GM21390 (cell line): ENCODE measurements at regions not wholly inside any gene's neighbourhood (a gene's known extent, or its start where the extent isn't known, plus 50 kb on each side); places are given as distances from the start of the nearest gene placed in this dataset.
"Not testable (repeated sequence)": the region's sequence is repeated elsewhere in the genome, so short reads cannot be mapped to it uniquely, and the experiment has no call there.

Source experiments
- ATAC-seq: cut with Tn5 transposase; IDR thresholded peaks from one replicate; pipeline ENCODE4 v1.9.1; 2021; ENCODE audit not compliant: unreplicated experiment

- ATAC-seq, result no peak
Observed at GRCh38 chr9:85162822-85163221, 493.3 kb downstream of the NTRK2 start.

DNA sequence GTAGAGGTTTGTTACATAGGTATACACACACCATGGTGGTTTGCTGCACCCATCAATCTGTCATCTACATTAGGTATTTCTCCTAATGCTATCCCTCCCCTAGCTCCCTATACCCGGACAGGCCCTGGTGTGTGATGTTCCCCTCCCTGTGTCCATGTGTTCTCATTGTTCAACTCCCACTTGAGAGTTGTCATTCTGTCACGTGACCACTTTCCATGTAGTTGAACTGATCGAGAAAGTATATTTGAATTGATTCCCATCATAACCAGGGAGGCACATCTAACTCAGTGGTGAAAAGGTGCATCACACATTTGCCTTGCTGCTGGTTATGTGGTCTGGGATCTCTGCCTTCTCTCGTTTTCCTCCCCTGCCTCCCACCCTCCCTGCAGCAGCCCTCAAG lies 491.4 kb downstream of the NTRK2 start:
- not testable (repeated sequence) for ATAC-seq

- no peak for ATAC-seq
Observed at GRCh38 chr9:85158512-85158911, 489.0 kb downstream of the NTRK2 start.

- ATAC-seq, result no peak
Observed at GRCh38 chr9:85157772-85158171, 488.2 kb downstream of the NTRK2 start.

DNA sequence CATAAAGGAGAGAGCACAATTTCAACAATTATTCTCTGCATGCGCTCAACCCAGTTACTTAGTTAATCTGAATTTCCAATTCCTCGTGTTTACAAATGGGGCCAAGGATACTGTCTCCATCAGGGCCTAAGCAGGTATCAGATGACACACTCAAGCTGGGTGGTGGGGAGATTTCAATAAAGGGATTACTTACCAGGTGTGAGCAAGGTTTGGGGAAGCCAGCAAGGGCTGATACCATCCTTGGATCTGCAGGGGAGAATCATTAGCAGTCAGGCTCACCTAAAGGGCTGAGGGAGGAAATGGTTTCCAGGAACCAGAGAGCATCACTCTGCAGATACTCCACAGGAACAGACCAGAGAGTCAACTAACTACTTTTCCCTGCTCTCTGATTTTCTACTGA lies 487.1 kb downstream of the NTRK2 start:
- no peak for ATAC-seq

GRCh38 chr9:85155352-85155751 lies 485.8 kb downstream of the NTRK2 start:
- no peak for ATAC-seq

DNA sequence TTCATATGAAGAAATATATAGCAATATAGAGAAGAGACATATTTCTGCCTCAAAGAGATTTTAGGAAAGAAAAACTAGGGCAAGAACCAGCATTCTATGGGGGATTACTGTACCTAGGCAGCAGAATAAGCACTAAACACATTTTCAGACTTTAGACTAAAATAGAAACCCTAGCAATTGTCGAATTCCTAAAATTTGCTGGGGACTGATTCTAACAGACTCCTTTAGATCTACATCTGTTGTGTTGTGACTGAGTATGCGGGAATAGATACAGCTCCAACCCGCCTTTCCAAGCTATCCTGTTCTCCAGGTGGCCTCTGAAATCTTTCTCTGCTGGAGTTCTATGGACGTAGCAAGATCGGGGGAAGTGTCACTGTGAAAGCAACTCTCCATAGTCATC lies 482.2 kb downstream of the NTRK2 start:
- ATAC-seq, result no peak

GRCh38 chr9:85151162-85151561 lies 481.6 kb downstream of the NTRK2 start:
- ATAC-seq, result no peak

GRCh38 chr9:85147046-85147640 lies 477.6 kb downstream of the NTRK2 start:
- ATAC-seq, result no peak

GRCh38 chr9:85142968-85143367 lies 473.4 kb downstream of the NTRK2 start:
- ATAC-seq, result no peak

DNA sequence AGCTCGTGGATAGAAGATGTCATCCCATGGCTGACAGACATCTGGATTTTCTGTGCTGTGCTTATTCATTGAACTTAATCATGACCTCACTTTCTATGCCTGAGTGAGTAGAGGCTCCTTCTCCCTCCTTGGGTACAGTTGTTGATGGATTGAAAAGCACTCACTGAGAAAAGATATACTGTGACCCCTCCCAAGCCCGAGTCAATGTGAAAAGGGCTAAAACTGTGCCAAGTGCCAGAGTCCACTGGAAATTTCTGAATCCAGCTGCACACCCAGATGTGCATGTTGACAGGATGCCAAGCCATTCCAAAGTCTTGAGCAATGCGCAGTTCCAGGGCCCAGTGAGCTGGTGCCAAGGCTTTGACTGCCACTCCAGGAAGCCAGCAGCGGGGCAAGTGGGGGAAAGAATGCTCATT lies 473.0 kb downstream of the NTRK2 start:
- no peak for ATAC-seq

DNA sequence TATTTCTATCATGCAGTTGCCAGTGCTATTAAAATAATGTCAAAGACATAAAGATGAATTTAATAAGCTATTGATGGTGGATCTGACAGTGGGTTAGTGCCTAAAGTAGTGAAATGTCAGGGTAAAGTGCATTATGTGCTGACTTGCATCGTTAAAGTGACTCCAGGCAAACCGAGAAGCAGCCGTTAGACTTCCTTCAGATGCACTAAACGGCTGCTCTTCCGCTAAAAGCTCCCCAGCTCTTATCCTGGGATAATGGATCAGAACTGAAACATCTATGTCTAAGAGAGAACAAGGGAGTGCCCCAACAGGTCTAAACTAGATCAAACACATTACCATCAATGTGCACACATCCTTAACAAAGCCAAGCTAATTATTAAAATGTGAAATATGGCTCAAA lies 468.2 kb downstream of the NTRK2 start:
- no peak for ATAC-seq

DNA sequence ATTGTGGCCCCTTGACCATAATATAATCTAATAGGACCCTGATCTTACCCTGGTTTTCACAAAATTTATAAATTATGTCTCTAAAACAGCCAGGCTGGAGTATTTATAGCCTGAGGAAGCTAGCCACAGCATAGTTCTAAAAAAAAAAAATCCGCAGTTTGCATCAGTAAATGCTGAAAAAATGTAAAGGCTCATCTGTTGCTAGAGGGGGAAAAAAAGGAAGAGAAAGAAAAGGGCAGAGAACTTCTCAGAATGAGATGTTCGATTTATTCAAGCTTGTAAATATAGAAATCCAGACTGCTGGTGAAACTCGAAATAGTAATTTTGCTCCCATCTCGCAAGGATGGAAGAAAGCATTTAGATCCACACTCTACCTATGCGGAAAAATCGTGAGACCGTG lies 467.5 kb downstream of the NTRK2 start:
- no peak for ATAC-seq

GRCh38 chr9:85136507-85136906 lies 467.0 kb downstream of the NTRK2 start:
- no peak for ATAC-seq

DNA sequence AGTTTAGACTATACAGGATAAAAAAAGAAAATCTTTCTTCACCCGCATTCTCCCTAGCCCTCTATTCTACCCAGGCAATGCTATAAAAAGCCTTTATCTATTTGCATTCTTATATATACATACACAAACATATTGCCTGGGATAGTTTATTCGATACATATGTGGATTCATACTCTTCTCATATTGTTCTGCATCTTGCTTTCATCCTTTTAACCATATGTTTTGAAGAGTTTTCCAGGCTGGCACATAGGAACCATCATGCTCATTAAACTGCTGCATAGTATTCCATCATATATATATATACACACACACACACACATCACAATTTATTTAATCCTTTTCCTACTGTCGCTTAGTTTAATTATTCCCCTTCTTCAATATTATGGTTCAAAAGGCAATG lies 461.2 kb downstream of the NTRK2 start:
- ATAC-seq, result no peak

DNA sequence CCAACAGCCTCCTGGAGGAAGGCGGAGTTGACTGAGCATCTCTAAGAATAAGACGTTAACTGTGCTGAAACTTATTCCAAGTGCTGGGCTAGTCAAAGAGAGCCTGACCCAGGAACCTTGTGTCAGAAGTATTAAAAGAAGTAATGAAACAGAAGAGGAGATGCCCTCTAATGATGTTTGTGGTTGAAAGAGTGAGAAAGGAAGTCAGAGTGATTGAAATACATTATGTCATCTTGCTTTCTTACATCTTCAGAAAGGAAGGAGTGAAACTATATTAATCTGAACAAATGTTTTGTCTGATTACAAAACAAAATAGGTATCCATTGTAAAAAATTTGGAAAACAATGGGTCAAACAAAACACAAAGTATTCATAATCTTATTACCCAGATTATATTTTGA lies 460.7 kb downstream of the NTRK2 start:
- ATAC-seq, result no peak

GRCh38 chr9:85129514-85129913 lies 460.0 kb downstream of the NTRK2 start:
- no peak for ATAC-seq

DNA sequence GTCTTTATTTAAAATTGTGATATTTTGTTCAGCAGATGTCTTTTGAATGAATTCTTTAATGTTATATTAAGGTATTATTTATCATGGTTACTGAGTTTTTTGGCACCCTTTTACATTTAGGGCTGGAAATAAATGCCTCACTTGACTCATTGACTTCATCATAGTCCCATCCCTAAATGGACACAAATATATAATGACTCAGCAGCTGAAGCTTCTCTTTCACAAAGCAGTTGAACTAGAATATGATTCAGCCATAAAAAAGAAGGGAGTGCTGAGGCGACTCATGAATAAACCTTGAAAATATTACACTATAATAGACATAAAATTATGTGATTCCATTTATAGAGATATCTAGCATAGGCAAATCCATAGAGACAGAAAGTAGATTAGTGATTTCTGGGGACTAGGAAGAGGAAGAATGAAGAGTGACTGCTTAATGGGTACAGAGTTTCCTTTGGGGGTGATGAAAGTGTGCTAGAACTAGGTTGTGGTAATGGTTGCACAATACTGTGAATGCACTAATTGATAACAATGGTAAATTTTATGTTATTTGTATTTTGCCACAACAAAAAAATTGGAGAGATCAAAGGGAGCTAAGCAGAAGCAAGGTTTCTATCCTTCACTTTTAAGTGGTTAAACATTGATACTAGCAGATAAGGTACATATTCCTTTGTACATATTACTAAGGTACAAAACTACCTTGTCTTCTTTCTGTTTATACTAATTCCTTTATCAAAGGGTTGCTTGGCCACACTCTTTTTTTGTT lies 449.6 kb downstream of the NTRK2 start:
- ATAC-seq, result no peak

GRCh38 chr9:85117831-85118230 lies 448.3 kb downstream of the NTRK2 start:
- ATAC-seq, result no peak

DNA sequence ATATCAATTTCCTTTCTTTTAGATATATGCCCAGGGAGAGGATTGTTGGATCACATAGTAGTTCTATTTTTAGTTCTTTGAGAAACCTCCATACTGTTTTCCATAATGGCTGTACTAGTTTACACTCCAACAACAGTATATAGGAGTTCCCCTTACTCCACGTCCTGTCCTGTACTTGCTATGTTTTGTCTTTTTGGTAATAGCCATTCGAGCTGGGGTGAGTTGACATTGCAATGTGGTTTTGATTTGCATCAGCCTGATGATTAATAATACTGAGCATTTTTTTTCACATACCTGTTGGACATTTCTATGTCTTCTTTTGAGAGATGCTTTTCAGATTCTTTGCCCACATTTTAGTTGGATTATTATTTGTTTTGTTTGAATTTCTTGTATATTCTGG lies 445.9 kb downstream of the NTRK2 start:
- no peak for ATAC-seq

GRCh38 chr9:85114799-85115198 lies 445.3 kb downstream of the NTRK2 start:
- no peak for ATAC-seq

- ATAC-seq, result no peak
Observed at GRCh38 chr9:85112933-85113418, 443.4 kb downstream of the NTRK2 start.

DNA sequence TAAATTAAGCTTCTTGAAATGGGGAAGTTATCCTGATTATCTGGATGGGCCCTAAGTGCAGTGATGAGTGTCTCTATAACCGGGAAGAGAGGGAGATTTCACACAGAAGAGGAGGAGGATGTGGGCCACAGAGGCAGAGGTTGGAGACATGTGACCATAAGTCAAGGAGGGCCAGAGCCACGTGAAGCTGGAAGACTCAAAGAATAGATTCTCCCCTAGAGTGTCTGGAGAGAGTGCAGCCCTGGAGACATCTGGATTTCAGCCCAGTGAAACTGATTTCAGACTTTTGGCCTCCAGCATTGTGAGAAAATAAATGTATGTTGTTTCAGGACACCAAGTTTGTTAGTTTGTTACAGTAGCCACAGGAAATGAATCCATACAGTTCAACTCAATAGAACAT lies 442.9 kb downstream of the NTRK2 start:
- ATAC-seq, result no peak
